Endodermal cell (in vitro differentiated cells): ENCODE measurements at regions not wholly inside any gene's neighbourhood (a gene's known extent, or its start where the extent isn't known, plus 50 kb on each side); places are given as distances from the start of the nearest gene placed in this dataset.

ENCODE experiments used
- DNase-seq: peaks from one replicate; pipeline ENCODE4 v3.0.0-alpha.2; 2017
- H3K27ac ChIP-seq: 2 replicates; pipeline ENCODE4 v1.5.1; 2013; ENCODE audit warnings: mild to moderate bottlenecking, low read depth, low read length, moderate library complexity
- H3K27me3 ChIP-seq: 2 replicates; pipeline ENCODE4 v1.6.1; 2013; ENCODE audit warnings: mild to moderate bottlenecking, low read length, moderate library complexity; ENCODE audit not compliant: insufficient read depth, control insufficient read depth, poor library complexity, severe bottlenecking
- H3K36me3 ChIP-seq: 2 replicates; pipeline ENCODE4 v1.7.0; 2013; ENCODE audit warnings: mild to moderate bottlenecking, low read length, moderate library complexity; ENCODE audit not compliant: control insufficient read depth, insufficient read depth
- H3K4me1 ChIP-seq: one replicate; pipeline ENCODE4 v1.7.0; 2013; ENCODE audit warnings: low read length; ENCODE audit not compliant: control insufficient read depth, insufficient read depth
- H3K4me3 ChIP-seq: 2 replicates; pipeline ENCODE4 v1.5.1; 2013; ENCODE audit warnings: mild to moderate bottlenecking, low read length, moderate library complexity
- H3K9ac ChIP-seq: 2 replicates; pipeline ENCODE4 v1.6.1; 2013; ENCODE audit warnings: mild to moderate bottlenecking, low read length, moderate library complexity; ENCODE audit not compliant: poor library complexity, severe bottlenecking; ENCODE audit errors: extremely low read depth
- H3K9me3 ChIP-seq: 2 replicates; pipeline ENCODE4 v1.6.1; 2013; ENCODE audit warnings: mild to moderate bottlenecking, low read length, moderate library complexity; ENCODE audit not compliant: control insufficient read depth
- H3K27ac Mint-ChIP-seq: 2 replicates; pipeline ENCODE4 v1.8.0; 2020; ENCODE audit warnings: mixed read lengths
- H3K27me3 Mint-ChIP-seq: 2 replicates; pipeline ENCODE4 v1.8.0; 2021; ENCODE audit warnings: mild to moderate bottlenecking, mixed read lengths; ENCODE audit not compliant: insufficient read depth
- H3K36me3 Mint-ChIP-seq: 2 replicates; pipeline ENCODE4 v1.8.0; 2020; ENCODE audit warnings: low read depth, mixed read lengths
- H3K4me1 Mint-ChIP-seq: 2 replicates; pipeline ENCODE4 v1.8.0; 2020; ENCODE audit warnings: mixed read lengths
- H3K4me3 Mint-ChIP-seq: 2 replicates; pipeline ENCODE4 v1.8.0; 2020; ENCODE audit warnings: mild to moderate bottlenecking, moderate library complexity, mixed read lengths
- H3K9me3 Mint-ChIP-seq: 2 replicates; pipeline ENCODE4 v1.8.0; 2020; ENCODE audit warnings: mild to moderate bottlenecking, mixed read lengths
- WGBS, 2 experiments: methylation state at CpG; one replicate each; pipeline versions ENCODE4 v1.1.5 to v1.1.7; 2013; ENCODE audit warnings: missing lambda C conversion rate in 2 of 2, mixed read lengths in 1 of 2; ENCODE audit not compliant: insufficient coverage in 1 of 2, insufficient read length in 1 of 2; 5-methylcytosine and 5-hydroxymethylcytosine counted together
- TF ChIP-seq, protein P1 (sequence below): fragments of 200-600 bp; sonication (generic); conservative IDR thresholded peaks from 2 replicates; pipeline ENCODE4 v1.5.0; 2021; ENCODE audit warnings: antibody characterized with exemption, mild to moderate bottlenecking

DNA sequence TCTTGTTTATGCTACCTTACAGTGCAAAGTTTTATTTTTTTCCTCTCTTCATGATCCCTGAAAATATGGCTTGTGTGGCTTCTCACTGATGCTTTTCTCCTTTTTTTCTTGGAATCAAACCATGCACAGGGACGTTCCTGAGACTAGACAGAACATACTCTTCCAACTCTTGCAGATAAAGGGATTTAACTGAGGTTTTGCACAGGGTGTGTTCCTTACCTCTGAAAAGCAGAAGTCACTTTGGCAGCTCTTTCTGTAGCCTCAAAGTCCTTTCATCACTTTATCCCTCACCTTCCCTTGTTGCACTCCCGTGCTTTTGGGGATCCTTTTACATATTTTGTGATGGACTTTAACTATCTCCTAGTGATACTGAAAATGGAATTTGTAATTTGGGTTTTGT, 300.1 kb downstream of the SPRY1 start:
- TF ChIP-seq, protein P1, sequence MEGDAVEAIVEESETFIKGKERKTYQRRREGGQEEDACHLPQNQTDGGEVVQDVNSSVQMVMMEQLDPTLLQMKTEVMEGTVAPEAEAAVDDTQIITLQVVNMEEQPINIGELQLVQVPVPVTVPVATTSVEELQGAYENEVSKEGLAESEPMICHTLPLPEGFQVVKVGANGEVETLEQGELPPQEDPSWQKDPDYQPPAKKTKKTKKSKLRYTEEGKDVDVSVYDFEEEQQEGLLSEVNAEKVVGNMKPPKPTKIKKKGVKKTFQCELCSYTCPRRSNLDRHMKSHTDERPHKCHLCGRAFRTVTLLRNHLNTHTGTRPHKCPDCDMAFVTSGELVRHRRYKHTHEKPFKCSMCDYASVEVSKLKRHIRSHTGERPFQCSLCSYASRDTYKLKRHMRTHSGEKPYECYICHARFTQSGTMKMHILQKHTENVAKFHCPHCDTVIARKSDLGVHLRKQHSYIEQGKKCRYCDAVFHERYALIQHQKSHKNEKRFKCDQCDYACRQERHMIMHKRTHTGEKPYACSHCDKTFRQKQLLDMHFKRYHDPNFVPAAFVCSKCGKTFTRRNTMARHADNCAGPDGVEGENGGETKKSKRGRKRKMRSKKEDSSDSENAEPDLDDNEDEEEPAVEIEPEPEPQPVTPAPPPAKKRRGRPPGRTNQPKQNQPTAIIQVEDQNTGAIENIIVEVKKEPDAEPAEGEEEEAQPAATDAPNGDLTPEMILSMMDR, result no peak
- no peak overlapping the region for H3K9ac ChIP-seq
- peaks cover 12% of the 10 kb centered on the region for H3K4me1 Mint-ChIP-seq
- no peak for DNase-seq
- no peaks in the 10 kb centered on the region for H3K4me1 ChIP-seq
- H3K36me3 Mint-ChIP-seq, result peaks cover 2% of the 10 kb centered on the region
- peaks cover 6% of the 10 kb centered on the region for H3K9me3 Mint-ChIP-seq
- H3K36me3 ChIP-seq, result no peaks in the 10 kb centered on the region
- H3K27ac ChIP-seq, result no peak overlapping the region
- H3K27ac Mint-ChIP-seq, result no peak overlapping the region
- H3K4me3 Mint-ChIP-seq, result no peak overlapping the region
- WGBS, 2 experiments, result 96 to 100% methylated on average over 1 to 2 of the region's 2 CpGs
- peaks cover 12% of the 10 kb centered on the region for H3K9me3 ChIP-seq
- no peak overlapping the region for H3K4me3 ChIP-seq
- H3K27me3 ChIP-seq, result no peaks in the 10 kb centered on the region
- H3K27me3 Mint-ChIP-seq, result peaks cover 2% of the 10 kb centered on the region

- Mint-ChIP-seq H3K27me3 (peaks cover 2% of the 10 kb centered on the region), H3K4me3 (no peak overlapping the region), H3K27ac (no peak overlapping the region), H3K36me3 (peaks cover 2% of the 10 kb centered on the region), H3K4me1 (peaks cover 12% of the 10 kb centered on the region), H3K9me3 (peaks cover 10% of the 10 kb centered on the region)
- no peak for DNase-seq
- H3K4me3 ChIP-seq, result no peak overlapping the region
- no peaks in the 10 kb centered on the region for H3K27me3 ChIP-seq
- H3K4me1 ChIP-seq, result no peaks in the 10 kb centered on the region
- TF ChIP-seq, protein P1, result no peak
- H3K27ac ChIP-seq, result no peak overlapping the region
- WGBS, 2 experiments, result 90 to 93% methylated on average over 3 to 4 of the region's 4 CpGs
- no peak overlapping the region for H3K9ac ChIP-seq
- no peaks in the 10 kb centered on the region for H3K36me3 ChIP-seq
- peaks cover 24% of the 10 kb centered on the region for H3K9me3 ChIP-seq
Observed at GRCh38 chr4:123698556-123698955, 302.0 kb downstream of the SPRY1 start.

DNA sequence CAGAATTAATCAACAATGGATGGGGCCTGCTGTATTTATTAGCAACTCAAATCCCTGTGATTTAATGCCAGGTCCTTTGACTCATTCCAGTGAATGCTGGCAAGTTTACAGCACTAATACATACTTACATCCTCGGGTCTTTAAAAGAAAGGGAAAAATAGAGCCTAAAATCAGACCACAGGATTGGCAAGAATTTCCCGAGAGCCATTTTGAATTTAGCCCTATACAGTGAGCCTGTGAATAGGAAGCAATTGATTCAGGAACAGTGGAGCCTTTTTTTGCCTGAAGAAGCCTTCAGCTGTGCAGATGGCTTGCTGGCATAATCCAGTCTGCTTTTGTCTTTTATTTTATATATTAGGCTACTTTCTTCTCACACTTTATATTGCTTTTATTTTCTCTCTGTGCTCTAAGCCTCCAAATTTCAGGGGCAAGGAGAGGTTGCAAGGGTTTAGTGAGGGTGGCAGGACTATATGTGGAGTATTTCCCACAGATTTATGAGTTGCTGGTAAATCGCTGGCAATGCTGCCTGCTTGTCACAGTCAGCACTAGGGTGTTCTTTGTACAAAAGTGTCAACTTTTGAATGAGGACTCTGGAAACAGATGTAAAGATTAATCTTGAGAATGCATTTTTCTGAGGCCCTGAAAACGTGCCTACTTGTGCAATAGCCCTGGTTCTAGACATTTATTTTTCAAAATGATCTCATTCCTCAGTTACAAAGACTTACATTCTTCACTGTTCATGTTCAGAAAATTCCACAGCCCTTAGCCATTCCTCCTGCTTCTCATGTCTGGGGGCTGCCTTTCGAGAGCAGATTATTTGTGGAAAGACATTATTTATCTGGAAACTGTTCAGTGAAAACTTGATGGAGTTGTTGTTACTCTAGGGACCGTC, 303.5 kb downstream of the SPRY1 start:
- H3K9ac ChIP-seq, result no peak overlapping the region
- no peaks in the 10 kb centered on the region for H3K36me3 ChIP-seq
- DNase-seq, result no peak
- H3K4me3 Mint-ChIP-seq, result no peak overlapping the region
- H3K27me3 ChIP-seq, result no peaks in the 10 kb centered on the region
- WGBS, 2 experiments, result 92 to 95% methylated on average over 3 to 6 of the region's 6 CpGs
- H3K4me3 ChIP-seq, result no peak overlapping the region
- H3K9me3 Mint-ChIP-seq, result peaks cover 10% of the 10 kb centered on the region
- peaks cover 2% of the 10 kb centered on the region for H3K36me3 Mint-ChIP-seq
- H3K27me3 Mint-ChIP-seq, result peaks cover 2% of the 10 kb centered on the region
- no peak overlapping the region for H3K27ac Mint-ChIP-seq
- peaks cover 24% of the 10 kb centered on the region for H3K9me3 ChIP-seq
- H3K4me1 Mint-ChIP-seq, result peaks cover 4% of the 10 kb centered on the region
- peak overlapping the region; percentile 74 for H3K27ac ChIP-seq
- no peaks in the 10 kb centered on the region for H3K4me1 ChIP-seq
- TF ChIP-seq, protein P1, result no peak
